NB4 (cell line): ENCODE measurements at regions not wholly inside any gene's neighbourhood (a gene's known extent, or its start where the extent isn't known, plus 50 kb on each side); places are given as distances from the start of the nearest gene placed in this dataset.

Experiments
- DNase-seq: peaks from one replicate; pipeline ENCODE4 v3.0.0; 2010; ENCODE audit warnings: low read depth
- H3K4me3 ChIP-seq: one replicate; pipeline ENCODE4 v1.5.1; 2011; ENCODE audit warnings: mild to moderate bottlenecking, low read depth, low read length, moderate library complexity
- MYC ChIP-seq: IDR thresholded peaks from 2 replicates; pipeline ENCODE4 v1.6.1; 2011; ENCODE audit warnings: low read depth, low read length
- POLR2A ChIP-seq: IDR thresholded peaks from 2 replicates; pipeline ENCODE4 v1.6.1; 2011; ENCODE audit warnings: mild to moderate bottlenecking; ENCODE audit not compliant: insufficient read length; ENCODE audit errors: extremely low read depth
- TF ChIP-seq, protein P1 (sequence below): IDR thresholded peaks from one replicate; pipeline ENCODE4 v1.5.1; 2012; ENCODE audit warnings: low read depth, low read length
- TF ChIP-seq, protein P2 (sequence below): IDR thresholded peaks from 2 replicates; pipeline ENCODE4 v1.6.1; 2011; ENCODE audit warnings: low read depth, low read length

DNA sequence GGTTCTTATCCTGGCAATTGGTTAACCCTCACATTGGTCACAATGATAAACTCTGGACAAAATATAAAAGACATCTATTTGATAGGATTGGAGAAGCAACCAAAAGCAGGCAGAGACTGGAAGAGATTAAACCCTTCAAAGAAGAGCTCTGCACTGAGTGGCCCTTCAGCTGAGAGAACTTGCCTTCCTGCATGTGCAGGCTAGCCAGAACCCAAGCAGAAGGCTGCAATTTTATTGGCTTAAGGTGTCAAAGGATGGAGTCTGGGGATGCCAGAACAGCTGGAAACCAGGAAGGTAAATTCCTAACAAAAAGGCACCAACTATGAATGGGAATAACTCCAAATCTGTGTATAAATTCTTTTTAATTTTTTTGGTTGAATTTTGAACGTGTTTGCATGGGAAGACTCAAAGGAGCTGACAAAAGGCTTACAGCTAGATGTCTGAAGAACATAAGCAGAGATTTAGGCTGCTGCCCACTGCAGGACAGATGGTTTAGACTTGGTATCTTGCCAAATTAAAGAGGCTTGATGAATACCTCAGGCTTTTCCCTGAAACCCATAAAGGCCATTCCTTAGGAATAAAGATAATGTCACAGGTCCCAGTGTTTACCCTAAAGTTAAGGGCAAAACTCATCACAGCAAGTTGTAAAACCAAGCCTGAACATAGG, 66.3 kb downstream of the NR2F1 start:
- DNase-seq = no peak
- TF ChIP-seq, protein P1, sequence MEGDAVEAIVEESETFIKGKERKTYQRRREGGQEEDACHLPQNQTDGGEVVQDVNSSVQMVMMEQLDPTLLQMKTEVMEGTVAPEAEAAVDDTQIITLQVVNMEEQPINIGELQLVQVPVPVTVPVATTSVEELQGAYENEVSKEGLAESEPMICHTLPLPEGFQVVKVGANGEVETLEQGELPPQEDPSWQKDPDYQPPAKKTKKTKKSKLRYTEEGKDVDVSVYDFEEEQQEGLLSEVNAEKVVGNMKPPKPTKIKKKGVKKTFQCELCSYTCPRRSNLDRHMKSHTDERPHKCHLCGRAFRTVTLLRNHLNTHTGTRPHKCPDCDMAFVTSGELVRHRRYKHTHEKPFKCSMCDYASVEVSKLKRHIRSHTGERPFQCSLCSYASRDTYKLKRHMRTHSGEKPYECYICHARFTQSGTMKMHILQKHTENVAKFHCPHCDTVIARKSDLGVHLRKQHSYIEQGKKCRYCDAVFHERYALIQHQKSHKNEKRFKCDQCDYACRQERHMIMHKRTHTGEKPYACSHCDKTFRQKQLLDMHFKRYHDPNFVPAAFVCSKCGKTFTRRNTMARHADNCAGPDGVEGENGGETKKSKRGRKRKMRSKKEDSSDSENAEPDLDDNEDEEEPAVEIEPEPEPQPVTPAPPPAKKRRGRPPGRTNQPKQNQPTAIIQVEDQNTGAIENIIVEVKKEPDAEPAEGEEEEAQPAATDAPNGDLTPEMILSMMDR = no peak
- TF ChIP-seq MYC (no peak), POLR2A (no peak)
- TF ChIP-seq, protein P2, sequence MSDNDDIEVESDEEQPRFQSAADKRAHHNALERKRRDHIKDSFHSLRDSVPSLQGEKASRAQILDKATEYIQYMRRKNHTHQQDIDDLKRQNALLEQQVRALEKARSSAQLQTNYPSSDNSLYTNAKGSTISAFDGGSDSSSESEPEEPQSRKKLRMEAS = no peak

DNA sequence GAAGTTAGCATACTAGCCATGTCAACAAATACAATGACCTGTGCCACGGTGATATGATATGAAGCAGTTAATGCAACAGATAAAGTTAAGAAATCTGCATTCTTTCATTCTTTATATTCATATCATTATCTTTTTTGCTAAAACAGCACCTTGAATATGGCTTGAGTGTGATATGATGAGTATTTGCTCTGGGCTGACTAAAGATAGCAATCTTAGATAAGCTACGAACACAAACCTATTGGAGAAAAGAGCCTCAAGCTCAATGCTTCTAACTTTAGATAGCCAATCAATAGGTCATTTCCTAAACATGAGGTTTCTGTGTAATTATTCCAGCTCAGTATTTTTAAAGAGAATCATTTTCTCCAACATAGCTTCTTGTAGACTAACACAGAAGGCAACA, 61.7 kb downstream of the NR2F1 start:
- H3K4me3 ChIP-seq = no peak overlapping the region
- TF ChIP-seq POLR2A = no peak
- TF ChIP-seq, protein P2 = no peak
- TF ChIP-seq, protein P1 = no peak
- TF ChIP-seq MYC = no peak
- DNase-seq = no peak

More for the DNA sequence above, 66.3 kb downstream of the NR2F1 start:
- H3K4me3 ChIP-seq = no peak overlapping the region
